ENCODE measurements at regions not wholly inside any gene's neighbourhood (a gene's known extent, or its start where the extent isn't known, plus 50 kb on each side); places are given as distances from the start of the nearest gene placed in this dataset.

DNA sequence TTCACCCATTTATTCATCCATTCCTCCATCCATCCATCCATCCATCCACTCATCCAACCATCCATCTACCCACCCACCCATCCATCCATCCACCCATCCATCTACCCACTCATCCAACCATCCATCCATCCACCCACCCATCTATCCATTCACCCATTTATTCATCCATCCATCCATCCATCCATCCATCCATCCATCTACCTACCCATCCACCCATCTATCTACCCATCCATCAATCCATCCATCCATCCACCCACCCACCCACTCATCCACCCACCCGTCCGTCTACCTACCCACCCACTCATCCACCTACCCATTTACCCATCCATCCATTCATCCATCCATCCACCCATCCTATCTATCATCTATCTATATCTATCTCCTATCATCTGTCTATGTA lies 169.4 kb upstream of the SHH start:
- CTCF ChIA-PET, result no interaction called here
- TF ChIP-seq FOXA1 (IDR thresholded peaks at IDR 0.05), result no peak
- TF ChIP-seq, protein P1, sequence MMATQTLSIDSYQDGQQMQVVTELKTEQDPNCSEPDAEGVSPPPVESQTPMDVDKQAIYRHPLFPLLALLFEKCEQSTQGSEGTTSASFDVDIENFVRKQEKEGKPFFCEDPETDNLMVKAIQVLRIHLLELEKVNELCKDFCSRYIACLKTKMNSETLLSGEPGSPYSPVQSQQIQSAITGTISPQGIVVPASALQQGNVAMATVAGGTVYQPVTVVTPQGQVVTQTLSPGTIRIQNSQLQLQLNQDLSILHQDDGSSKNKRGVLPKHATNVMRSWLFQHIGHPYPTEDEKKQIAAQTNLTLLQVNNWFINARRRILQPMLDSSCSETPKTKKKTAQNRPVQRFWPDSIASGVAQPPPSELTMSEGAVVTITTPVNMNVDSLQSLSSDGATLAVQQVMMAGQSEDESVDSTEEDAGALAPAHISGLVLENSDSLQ (IDR thresholded peaks at IDR 0.05), result no peak
- TF ChIP-seq ARNT (IDR thresholded peaks at IDR 0.05), result no peak
- TF ChIP-seq NFRKB (IDR thresholded peaks at IDR 0.05), result no peak
- no peak for TF ChIP-seq CTBP1 (IDR thresholded peaks at IDR 0.05; ENCODE audit: borderline replicate concordance)
- TF ChIP-seq SP1 (IDR thresholded peaks at IDR 0.05), result no peak
- no peak for TF ChIP-seq LEF1 (IDR thresholded peaks at IDR 0.05; ENCODE audit: borderline replicate concordance)
- TF ChIP-seq SUZ12 (IDR thresholded peaks at IDR 0.05), result no peak
- TF ChIP-seq TARDBP (IDR thresholded peaks at IDR 0.05), result no peak
- TF ChIP-seq FOXK2 (IDR thresholded peaks at IDR 0.05), result no peak
- TF ChIP-seq ZNF384 (IDR thresholded peaks at IDR 0.05), result no peak
- no peak for TF ChIP-seq BHLHE40 (IDR thresholded peaks at IDR 0.05; ENCODE audit: borderline replicate concordance)
- no peak for TF ChIP-seq ELF4 (IDR thresholded peaks at IDR 0.05)
- POLR2A ChIA-PET, result no interaction called here
- DNase-seq (ENCODE audit: extremely low spot score), result no peak

DNA sequence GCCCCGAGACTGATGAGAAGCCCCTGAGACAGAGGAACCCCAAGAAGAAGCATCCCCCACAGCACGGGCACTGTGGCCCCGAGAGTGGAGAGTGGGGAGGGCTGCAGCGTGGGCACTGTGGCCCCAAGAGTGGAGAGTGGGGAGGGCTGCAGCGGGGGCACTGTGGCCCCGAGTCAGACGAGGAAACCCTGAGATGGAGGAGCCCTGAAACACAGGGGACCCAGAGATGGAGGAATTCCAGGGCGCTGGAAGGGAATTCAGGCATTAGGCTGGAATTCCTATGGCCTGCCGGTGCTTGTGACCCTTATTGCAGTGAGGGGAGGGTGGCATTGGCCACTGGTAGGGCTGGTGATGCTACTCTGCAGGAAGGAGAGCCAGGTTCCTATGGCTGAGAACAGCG lies 168.6 kb upstream of the SHH start:
- no peak for DNase-seq (ENCODE audit: extremely low spot score)
- ChIA-PET CTCF (no interaction called here), POLR2A (no interaction called here)
- TF ChIP-seq LEF1 (IDR thresholded peaks at IDR 0.05; ENCODE audit: borderline replicate concordance) (no peak), TARDBP (IDR thresholded peaks at IDR 0.05) (no peak), HDGF (IDR thresholded peaks at IDR 0.05; ENCODE audit: borderline replicate concordance) (no peak), ZNF384 (IDR thresholded peaks at IDR 0.05) (no peak), FOXA1 (IDR thresholded peaks at IDR 0.05) (no peak), ELF4 (IDR thresholded peaks at IDR 0.05) (no peak), SP1 (IDR thresholded peaks at IDR 0.05) (no peak), CTBP1 (IDR thresholded peaks at IDR 0.05; ENCODE audit: borderline replicate concordance) (no peak), FOXK2 (IDR thresholded peaks at IDR 0.05) (no peak)
- TF ChIP-seq, protein P1 (IDR thresholded peaks at IDR 0.05), result no peak

DNA sequence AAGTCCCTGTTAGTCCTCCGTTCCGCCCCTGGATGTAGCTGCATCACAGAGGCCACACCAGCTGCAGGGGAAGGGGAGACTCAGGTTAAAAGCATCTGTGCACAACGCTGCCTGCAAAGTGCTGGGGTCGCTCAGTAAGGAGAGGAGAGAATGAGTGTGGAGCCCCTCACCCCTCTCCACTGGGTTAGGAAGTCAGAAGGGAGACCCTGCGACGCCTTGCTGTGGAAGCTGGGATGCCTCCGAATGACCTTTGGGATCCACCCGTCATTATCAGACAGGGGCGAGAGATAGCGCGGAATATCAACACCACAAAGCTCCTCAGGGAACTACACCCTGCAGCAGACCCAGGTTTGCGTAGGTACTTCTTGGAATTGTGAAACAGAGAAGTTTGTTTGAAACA lies 167.7 kb upstream of the SHH start:
- ChIA-PET POLR2A (no interaction called here), CTCF (no interaction called here)
- TF ChIP-seq FOXA1 (IDR thresholded peaks at IDR 0.05) (no peak), NFRKB (IDR thresholded peaks at IDR 0.05) (no peak), HDGF (IDR thresholded peaks at IDR 0.05; ENCODE audit: borderline replicate concordance) (no peak), SUZ12 (IDR thresholded peaks at IDR 0.05) (no peak), ARNT (IDR thresholded peaks at IDR 0.05) (no peak), SP1 (IDR thresholded peaks at IDR 0.05) (no peak), LEF1 (IDR thresholded peaks at IDR 0.05; ENCODE audit: borderline replicate concordance) (no peak), ZNF384 (IDR thresholded peaks at IDR 0.05) (no peak), TARDBP (IDR thresholded peaks at IDR 0.05) (no peak), FOXK2 (IDR thresholded peaks at IDR 0.05) (no peak), BHLHE40 (IDR thresholded peaks at IDR 0.05; ENCODE audit: borderline replicate concordance) (no peak), CTBP1 (IDR thresholded peaks at IDR 0.05; ENCODE audit: borderline replicate concordance) (no peak), FOXM1 (IDR thresholded peaks at IDR 0.05; ENCODE audit: borderline replicate concordance) (no peak), L3MBTL2 (conservative IDR thresholded peaks at IDR 0.05) (no peak), ELF4 (IDR thresholded peaks at IDR 0.05) (no peak)
- TF ChIP-seq, protein P1 (IDR thresholded peaks at IDR 0.05), result no peak
- no peak for DNase-seq (ENCODE audit: extremely low spot score)

DNA sequence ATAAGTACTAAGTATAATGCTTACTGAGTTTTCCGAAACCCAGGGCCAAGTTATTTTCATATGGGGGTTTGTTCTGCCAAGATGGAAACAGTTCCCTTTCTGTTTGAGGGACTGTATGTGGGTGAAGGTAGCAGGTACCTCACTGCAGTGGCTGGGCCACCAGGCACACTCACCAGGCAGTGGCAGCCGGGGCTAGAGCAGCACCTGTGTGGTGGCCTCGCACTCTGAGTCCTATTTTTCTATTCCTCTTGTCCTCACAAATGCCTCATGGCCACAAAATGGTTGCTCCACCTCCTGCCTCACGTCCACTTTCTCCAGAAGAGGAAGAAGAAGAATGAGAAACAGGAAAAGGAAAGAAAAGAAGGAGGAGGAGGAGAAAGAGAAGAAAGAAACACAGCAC lies 167.3 kb upstream of the SHH start:
- no peak for DNase-seq (ENCODE audit: extremely low spot score)
- ChIA-PET CTCF (no interaction called here), POLR2A (no interaction called here)
- no peak for TF ChIP-seq SP1 (IDR thresholded peaks at IDR 0.05)
- no peak for TF ChIP-seq TARDBP (IDR thresholded peaks at IDR 0.05)
- no peak for TF ChIP-seq HDGF (IDR thresholded peaks at IDR 0.05; ENCODE audit: borderline replicate concordance)
- no peak for TF ChIP-seq ARNT (IDR thresholded peaks at IDR 0.05)
- no peak for TF ChIP-seq FOXA1 (IDR thresholded peaks at IDR 0.05)
- no peak for TF ChIP-seq ELF4 (IDR thresholded peaks at IDR 0.05)
- TF ChIP-seq, protein P1 (IDR thresholded peaks at IDR 0.05), result no peak

DNA sequence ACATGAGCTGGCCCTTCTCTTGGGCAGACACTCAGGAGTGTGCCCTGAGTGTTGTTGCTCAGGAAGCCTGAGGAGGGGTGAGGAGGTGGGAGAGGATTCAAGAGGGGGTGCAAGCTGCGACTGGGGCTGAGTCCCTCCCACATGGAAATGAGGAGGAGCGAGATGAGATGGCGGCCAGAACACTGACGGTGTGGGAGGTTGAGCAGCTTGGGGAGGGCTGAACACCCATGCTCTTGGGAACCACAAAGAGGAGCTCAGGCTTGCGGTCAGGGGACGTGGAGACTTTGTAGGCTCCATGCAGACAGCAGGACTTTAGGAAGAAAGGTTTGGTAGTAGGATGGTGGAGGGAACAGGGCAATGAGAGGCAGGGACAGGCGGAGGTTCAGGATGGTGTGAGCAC lies 163.2 kb upstream of the SHH start:
- TF ChIP-seq HDGF (IDR thresholded peaks at IDR 0.05; ENCODE audit: borderline replicate concordance), result no peak
- TF ChIP-seq SP1 (IDR thresholded peaks at IDR 0.05), result no peak
- no peak for TF ChIP-seq TARDBP (IDR thresholded peaks at IDR 0.05)
- TF ChIP-seq, protein P1 (IDR thresholded peaks at IDR 0.05), result no peak
- TF ChIP-seq FOXM1 (IDR thresholded peaks at IDR 0.05; ENCODE audit: borderline replicate concordance), result no peak
- no peak for TF ChIP-seq NFRKB (IDR thresholded peaks at IDR 0.05)
- TF ChIP-seq ZNF384 (IDR thresholded peaks at IDR 0.05), result no peak
- no peak for TF ChIP-seq FOXA1 (IDR thresholded peaks at IDR 0.05)
- no peak for TF ChIP-seq L3MBTL2 (conservative IDR thresholded peaks at IDR 0.05)
- TF ChIP-seq FOXK2 (IDR thresholded peaks at IDR 0.05), result no peak
- no peak for TF ChIP-seq ELF4 (IDR thresholded peaks at IDR 0.05)
- no peak for TF ChIP-seq BHLHE40 (IDR thresholded peaks at IDR 0.05; ENCODE audit: borderline replicate concordance)
- no peak for TF ChIP-seq ARNT (IDR thresholded peaks at IDR 0.05)
- no peak for TF ChIP-seq LEF1 (IDR thresholded peaks at IDR 0.05; ENCODE audit: borderline replicate concordance)
- TF ChIP-seq CTBP1 (IDR thresholded peaks at IDR 0.05; ENCODE audit: borderline replicate concordance), result no peak
- no peak for TF ChIP-seq SUZ12 (IDR thresholded peaks at IDR 0.05)
- no peak for DNase-seq (ENCODE audit: extremely low spot score)
- CTCF ChIA-PET, result no interaction called here
- POLR2A ChIA-PET, result no interaction called here
